Transverse colon (tissue), 4 donors: ENCODE measurements at regions not wholly inside any gene's neighbourhood (a gene's known extent, or its start where the extent isn't known, plus 50 kb on each side); places are given as distances from the start of the nearest gene placed in this dataset.

Source experiments
- DNase-seq: peaks from one replicate; pipeline ENCODE4 v3.0.0-alpha.2; 2019
- H3K27ac ChIP-seq, 4 donors: fragments of 200-600 bp; sonication (generic); 2 replicates each; pipeline ENCODE4 v1.5.1; 2016 to 2018; ENCODE audit warnings: inconsistent platforms in 4 of 4
- H3K27me3 ChIP-seq: fragments of 200-600 bp; sonication (generic); 2 replicates; pipeline ENCODE4 v1.5.1; 2017; ENCODE audit warnings: inconsistent platforms
- H3K36me3 ChIP-seq, 4 donors: fragments of 200-600 bp; sonication (generic); 2 replicates each; pipeline ENCODE4 v1.5.1; 2017 to 2019; ENCODE audit warnings: inconsistent platforms in 4 of 4
- H3K4me1 ChIP-seq, 4 donors: fragments of 200-600 bp; sonication (generic); 2 replicates each; pipeline ENCODE4 v1.5.1; 2017 to 2020; ENCODE audit warnings: inconsistent platforms in 4 of 4
- H3K4me3 ChIP-seq, 4 donors: fragments of 200-600 bp; sonication (generic); 1 replicate in 1 of 4; 2 replicates in 3 of 4; pipeline versions ENCODE4 v1.5.1 to v1.6.1; 2017 to 2019; ENCODE audit warnings: inconsistent platforms in 4 of 4
- H3K9me3 ChIP-seq, 2 donors: fragments of 200-600 bp; sonication (generic); 2 replicates each; pipeline ENCODE4 v1.5.1; 2017 to 2019; ENCODE audit warnings: inconsistent platforms in 2 of 2
- EP300 ChIP-seq: sonication (generic); formaldehyde crosslinking; IDR thresholded peaks from one replicate; pipeline ENCODE4 v1.6.1; 2017; ENCODE audit warnings: antibody characterized with exemption, low read depth
- POLR2A ChIP-seq: fragments of 450-650 bp; IDR thresholded peaks from one replicate; pipeline ENCODE4 v1.6.1; 2016; ENCODE audit warnings: antibody characterized with exemption, mild to moderate bottlenecking, moderate library complexity
- POLR2AphosphoS5 ChIP-seq, 3 donors: sonication (generic); formaldehyde crosslinking; IDR thresholded peaks; one replicate each; pipeline ENCODE4 v1.6.1; 2016; ENCODE audit warnings: antibody characterized with exemption in 3 of 3
- WGBS, 2 donors: methylation state at CpG; one replicate each; pipeline ENCODE4 v1.1.5; 2018; ENCODE audit warnings: low coverage in 1 of 2; 5-methylcytosine and 5-hydroxymethylcytosine counted together
- in situ Hi-C, 4 donors: fragments of 200-750 bp; cut with MboI; loops; one replicate each; pipeline versions ENCODE4 v1.15.0 to v1.15.1; 2017; ENCODE audit warnings: low sequenced_read_pairs in 3 of 4, low pct_ligation_motif_present in 1 of 4, low pct_unique_long_range_greater_than_20kb in 1 of 4
- intact Hi-C: fragments of 100-400 bp; cut with DNase I; formaldehyde crosslinking; loops from one replicate; pipeline ENCODE4 v1.15.1; 2023; ENCODE audit warnings: low total_unique reads
- TF ChIP-seq, protein P1 (sequence below), 5 experiments: fragments of 200-600 bp in 3 of 5; fragments of 450-650 bp in 2 of 5; sonication (generic) in 3 of 5; IDR thresholded peaks; 1 replicate in 2 of 5; 2 replicates in 3 of 5; pipeline ENCODE4 v1.5.1; 2016 to 2017; ENCODE audit warnings: antibody characterized with exemption in 5 of 5, inconsistent platforms in 3 of 5, mild to moderate bottlenecking in 2 of 5, moderate library complexity in 1 of 5

DNA sequence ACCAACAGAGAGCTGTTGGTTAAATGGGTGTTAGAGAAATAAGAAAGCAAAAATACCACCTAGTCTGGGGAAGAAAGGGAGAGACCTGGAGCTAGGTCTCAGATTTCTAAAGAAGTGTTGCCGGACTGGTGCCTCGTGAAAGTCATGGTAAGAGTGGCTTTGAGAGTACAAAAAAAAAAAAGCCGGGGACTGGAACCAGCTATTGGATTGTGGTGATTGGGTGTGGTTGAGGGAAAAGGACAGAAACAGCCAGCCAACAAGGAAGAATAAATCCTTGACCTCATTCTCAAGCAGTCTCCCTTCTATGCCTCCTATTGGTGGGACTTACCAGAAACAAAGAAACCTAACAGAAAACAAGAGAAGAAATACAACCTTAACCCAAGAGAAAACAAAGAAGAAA lies 346.4 kb upstream of the KCNMB2 start:
- TF ChIP-seq EP300 (no peak), POLR2A (no peak), POLR2AphosphoS5 (IDR thresholded peaks at IDR 0.05) (no peak)
- TF ChIP-seq, protein P1, sequence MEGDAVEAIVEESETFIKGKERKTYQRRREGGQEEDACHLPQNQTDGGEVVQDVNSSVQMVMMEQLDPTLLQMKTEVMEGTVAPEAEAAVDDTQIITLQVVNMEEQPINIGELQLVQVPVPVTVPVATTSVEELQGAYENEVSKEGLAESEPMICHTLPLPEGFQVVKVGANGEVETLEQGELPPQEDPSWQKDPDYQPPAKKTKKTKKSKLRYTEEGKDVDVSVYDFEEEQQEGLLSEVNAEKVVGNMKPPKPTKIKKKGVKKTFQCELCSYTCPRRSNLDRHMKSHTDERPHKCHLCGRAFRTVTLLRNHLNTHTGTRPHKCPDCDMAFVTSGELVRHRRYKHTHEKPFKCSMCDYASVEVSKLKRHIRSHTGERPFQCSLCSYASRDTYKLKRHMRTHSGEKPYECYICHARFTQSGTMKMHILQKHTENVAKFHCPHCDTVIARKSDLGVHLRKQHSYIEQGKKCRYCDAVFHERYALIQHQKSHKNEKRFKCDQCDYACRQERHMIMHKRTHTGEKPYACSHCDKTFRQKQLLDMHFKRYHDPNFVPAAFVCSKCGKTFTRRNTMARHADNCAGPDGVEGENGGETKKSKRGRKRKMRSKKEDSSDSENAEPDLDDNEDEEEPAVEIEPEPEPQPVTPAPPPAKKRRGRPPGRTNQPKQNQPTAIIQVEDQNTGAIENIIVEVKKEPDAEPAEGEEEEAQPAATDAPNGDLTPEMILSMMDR (IDR thresholded peaks at IDR 0.05) = no peak
- intact Hi-C loops = no loop called here
- DNase-seq = no peak
- H3K36me3 ChIP-seq = no peaks in the 10 kb centered on the region
- H3K27me3 ChIP-seq = no peaks in the 10 kb centered on the region
- no peaks in the 10 kb centered on the region for H3K9me3 ChIP-seq
- H3K27ac ChIP-seq = no peak overlapping the region
- H3K4me1 ChIP-seq = no peaks in the 10 kb centered on the region
- WGBS, 2 donors = 70 to 100% methylated on average over 2 to 3 of the region's 3 CpGs
- in situ Hi-C loops = no loop called here
- H3K4me3 ChIP-seq = no peak overlapping the region

DNA sequence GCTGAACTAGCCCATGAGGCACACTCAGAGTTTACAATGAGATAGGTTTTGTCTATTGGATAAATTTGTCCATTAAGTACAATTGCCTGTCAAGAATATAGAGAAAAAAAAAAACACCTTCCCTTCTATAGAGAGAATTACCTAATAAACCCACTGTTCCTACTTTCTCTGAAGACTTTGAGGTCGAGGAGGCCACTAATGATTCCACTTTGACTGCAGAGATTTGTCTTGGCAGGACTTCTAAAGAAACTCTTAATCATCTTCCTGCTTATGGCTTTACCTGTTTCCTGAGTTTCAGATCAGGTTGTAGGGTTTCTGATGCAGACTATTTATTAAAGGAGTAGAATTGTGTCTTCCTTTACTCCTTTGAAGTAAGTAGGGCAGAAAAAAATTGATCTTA lies 342.4 kb upstream of the KCNMB2 start:
- TF ChIP-seq POLR2A (no peak), EP300 (no peak), POLR2AphosphoS5 (IDR thresholded peaks at IDR 0.05) (no peak)
- TF ChIP-seq, protein P1 (IDR thresholded peaks at IDR 0.05) = no peak
- Histone ChIP-seq H3K4me1 (no peaks in the 10 kb centered on the region), H3K4me3 (no peak overlapping the region), H3K36me3 (no peaks in the 10 kb centered on the region), H3K9me3 (no peaks in the 10 kb centered on the region), H3K27me3 (no peaks in the 10 kb centered on the region), H3K27ac (no peak overlapping the region)
- intact Hi-C loops = no loop called here
- 22 to 26% methylated on average over 1 of the region's 1 CpG for WGBS, 2 donors
- in situ Hi-C loops = no loop called here
- DNase-seq = no peak

DNA sequence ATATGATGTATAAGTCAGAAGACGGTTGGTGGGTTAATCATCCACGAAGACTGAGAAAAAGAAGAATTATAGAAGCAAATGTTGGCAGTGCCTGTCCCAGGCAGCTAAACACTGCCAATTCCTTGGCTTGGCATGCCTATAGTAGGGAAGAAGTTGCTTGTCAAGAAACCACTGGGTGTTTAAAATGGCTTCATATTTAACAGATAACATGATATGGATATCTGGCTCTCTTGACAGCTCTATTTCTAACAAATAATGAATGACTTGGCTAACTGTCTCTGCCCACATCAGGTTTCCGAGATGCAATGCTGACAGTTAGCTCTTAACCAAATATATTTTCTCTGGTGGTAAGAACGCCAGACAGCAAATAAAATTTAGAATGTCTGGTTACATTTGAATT lies 341.7 kb upstream of the KCNMB2 start:
- H3K36me3 ChIP-seq = no peaks in the 10 kb centered on the region
- H3K9me3 ChIP-seq = no peaks in the 10 kb centered on the region
- no peaks in the 10 kb centered on the region for H3K27me3 ChIP-seq
- 45 to 75% methylated on average over 3 to 4 of the region's 4 CpGs for WGBS, 2 donors
- H3K27ac ChIP-seq = no peak overlapping the region
- H3K4me1 ChIP-seq = no peaks in the 10 kb centered on the region
- TF ChIP-seq POLR2A (no peak), POLR2AphosphoS5 (IDR thresholded peaks at IDR 0.05) (no peak), EP300 (no peak)
- TF ChIP-seq, protein P1 (IDR thresholded peaks at IDR 0.05) = no peak
- no peak for DNase-seq
- in situ Hi-C loops = no loop called here
- intact Hi-C loops = no loop called here
- no peak overlapping the region for H3K4me3 ChIP-seq

DNA sequence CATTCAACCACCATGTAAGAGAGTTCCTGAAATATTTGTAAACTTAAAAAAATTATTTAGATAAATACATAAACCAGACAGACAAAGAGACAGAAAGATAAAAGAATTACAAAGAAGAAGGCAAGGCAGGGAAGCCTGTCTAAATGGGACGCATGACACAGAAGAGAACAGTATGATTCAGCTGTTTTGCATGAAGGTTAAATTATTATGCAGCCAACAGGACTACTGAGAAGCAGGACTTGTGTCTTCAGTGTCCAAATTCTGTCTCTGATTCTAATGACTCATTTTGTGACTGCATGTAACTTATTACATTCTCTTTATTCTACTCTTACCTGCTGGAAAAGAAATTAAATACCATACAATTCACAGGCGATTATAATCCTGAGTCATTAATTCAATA lies 340.4 kb upstream of the KCNMB2 start:
- no peak overlapping the region for H3K4me3 ChIP-seq
- 63 to 73% methylated on average over 2 of the region's 2 CpGs for WGBS, 2 donors
- H3K27me3 ChIP-seq = no peaks in the 10 kb centered on the region
- H3K4me1 ChIP-seq = no peaks in the 10 kb centered on the region
- intact Hi-C loops = no loop called here
- no peaks in the 10 kb centered on the region for H3K36me3 ChIP-seq
- DNase-seq = no peak
- H3K27ac ChIP-seq = no peak overlapping the region
- TF ChIP-seq, protein P1 (IDR thresholded peaks at IDR 0.05) = no peak
- TF ChIP-seq POLR2A (no peak), POLR2AphosphoS5 (IDR thresholded peaks at IDR 0.05) (no peak)
- in situ Hi-C loops = no loop called here
- H3K9me3 ChIP-seq = no peaks in the 10 kb centered on the region
